HuH-7 (cell line): ENCODE measurements at regions not wholly inside any gene's neighbourhood (a gene's known extent, or its start where the extent isn't known, plus 50 kb on each side); places are given as distances from the start of the nearest gene placed in this dataset.

Source experiments
- DNase-seq: peaks from one replicate; pipeline ENCODE4 v3.0.0; 2011; ENCODE audit warnings: low spot score

- no peak for DNase-seq
Measured at GRCh38 chr18:55778788-55779690, 191.0 kb upstream of the TCF4 start.

- no peak for DNase-seq
Measured at GRCh38 chr18:55777666-55778304, 189.8 kb upstream of the TCF4 start.

- DNase-seq, result no peak
Measured at GRCh38 chr18:55775972-55776371, 188.0 kb upstream of the TCF4 start.

DNA sequence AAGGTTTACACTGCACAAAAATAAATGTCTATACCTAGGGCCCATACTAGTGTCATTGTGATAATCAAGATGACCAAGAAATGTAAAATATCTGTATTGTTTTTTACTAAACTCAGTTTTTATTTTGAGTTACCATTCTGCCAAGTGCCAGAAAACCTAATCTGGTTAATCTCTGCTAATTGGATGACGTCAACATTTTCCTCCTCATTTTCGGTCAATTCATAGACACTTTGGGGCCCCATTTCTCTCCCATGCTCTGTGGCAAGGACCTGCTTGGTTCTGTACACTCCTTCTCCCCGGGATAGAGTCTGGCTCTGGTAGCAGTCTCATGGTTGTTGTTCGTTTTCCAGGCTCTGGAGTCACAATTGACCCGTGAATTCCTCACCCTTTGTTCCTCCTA lies 186.5 kb upstream of the TCF4 start:
- DNase-seq, result no peak

DNA sequence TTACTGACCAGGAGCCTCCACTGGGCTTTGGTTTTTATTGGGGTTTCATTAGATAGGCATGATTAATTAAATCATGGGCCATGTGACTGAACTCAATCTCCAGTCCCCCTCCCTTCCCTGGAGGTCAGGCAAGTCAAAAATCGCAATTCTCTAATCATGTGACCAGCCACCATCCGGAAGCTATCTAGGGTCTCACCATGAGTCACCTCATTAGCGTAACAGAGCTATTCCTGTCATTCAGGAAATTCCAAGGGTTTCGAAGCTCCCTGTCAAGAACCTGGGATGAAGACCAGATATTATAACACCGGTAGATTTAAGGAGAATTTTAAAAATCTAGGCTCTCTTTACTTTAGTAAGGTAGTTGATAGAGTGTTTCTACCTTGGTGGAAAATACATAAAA lies 180.3 kb upstream of the TCF4 start:
- DNase-seq, result no peak

DNA sequence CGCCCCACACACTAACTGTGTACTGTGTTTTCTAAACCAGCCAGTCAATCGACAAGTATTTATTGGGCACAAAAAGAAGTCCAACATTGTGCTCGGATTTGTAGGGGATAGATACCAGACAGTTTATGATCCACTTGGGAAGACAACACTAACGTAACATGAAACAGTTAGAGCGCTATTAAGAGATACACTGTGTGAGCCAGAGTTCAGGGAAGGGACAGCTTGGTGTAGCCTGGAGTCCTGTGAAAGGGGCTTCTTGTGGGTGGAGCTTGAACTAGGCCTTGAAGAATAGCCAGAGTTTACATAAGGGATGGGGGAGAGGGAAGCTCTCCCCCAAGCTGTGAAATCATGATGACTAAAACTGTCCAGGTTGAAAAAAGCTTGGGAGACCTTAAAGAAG lies 176.4 kb upstream of the TCF4 start:
- DNase-seq, result no peak

DNA sequence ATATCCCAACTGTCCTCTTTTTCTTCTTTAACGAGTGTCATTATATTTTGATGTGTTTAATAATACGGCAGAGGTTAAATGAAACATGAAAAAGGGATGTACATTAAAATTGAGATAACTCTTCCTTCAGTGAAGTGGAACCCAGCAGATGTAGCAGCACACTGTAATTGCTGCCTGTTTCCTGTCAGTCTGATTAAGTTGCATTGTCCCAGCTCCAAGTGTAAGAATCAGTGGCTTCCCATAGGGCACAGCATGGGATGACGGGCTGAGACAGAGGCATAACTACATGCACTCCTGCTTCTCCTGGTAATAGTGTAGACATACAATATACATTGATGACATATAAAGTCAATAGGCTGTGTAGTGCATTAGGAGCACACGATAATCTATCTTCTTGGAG lies 175.8 kb upstream of the TCF4 start:
- DNase-seq, result no peak

- DNase-seq, result no peak
Measured at GRCh38 chr18:55763298-55763697, 175.3 kb upstream of the TCF4 start.

DNA sequence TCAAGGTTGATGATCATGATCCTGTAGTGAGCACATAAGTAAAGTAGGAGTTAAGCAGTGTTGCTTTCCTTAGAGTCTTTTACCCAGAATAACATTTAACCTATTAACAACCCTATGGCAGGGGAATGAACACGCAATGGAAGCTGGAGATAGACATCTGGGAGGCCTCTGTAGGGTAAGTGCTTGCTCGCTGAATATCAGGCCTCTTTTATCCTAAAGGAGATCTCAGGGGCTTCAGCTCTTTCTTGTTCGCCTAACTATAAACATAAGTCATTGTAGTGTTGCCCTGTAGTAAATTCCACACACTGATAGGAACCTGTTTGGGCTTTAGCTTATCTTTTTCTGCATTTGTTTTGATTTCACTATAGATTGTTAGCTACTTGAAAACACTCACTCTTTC lies 174.4 kb upstream of the TCF4 start:
- no peak for DNase-seq

- no peak for DNase-seq
Measured at GRCh38 chr18:55753643-55754263, 165.8 kb upstream of the TCF4 start.

- DNase-seq, result no peak
Measured at GRCh38 chr18:55751476-55751875, 163.5 kb upstream of the TCF4 start.

- DNase-seq, result peak; percentile 8
Measured at GRCh38 chr18:55748227-55748738, 160.3 kb upstream of the TCF4 start.

- no peak for DNase-seq
Measured at GRCh38 chr18:55744206-55744605, 156.2 kb upstream of the TCF4 start.

DNA sequence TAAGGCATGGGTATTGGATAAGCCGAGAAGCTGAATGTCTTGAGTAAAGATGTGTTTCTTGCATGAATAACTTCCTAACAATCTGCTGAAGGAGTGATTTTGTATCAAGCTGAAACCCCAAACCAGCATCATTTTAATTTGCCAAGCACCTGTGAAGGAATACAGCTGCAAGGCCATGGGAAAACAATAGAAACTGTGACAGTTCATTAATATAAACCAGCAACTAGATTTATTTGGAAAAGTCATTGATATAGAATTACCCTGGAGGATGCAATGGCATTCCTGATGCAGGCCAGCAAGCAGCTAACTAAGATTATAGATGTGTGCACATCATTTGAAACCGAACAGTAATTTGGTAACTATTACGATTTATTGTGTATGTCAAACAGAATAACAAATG lies 155.7 kb upstream of the TCF4 start:
- DNase-seq, result no peak

- no peak for DNase-seq
Measured at GRCh38 chr18:55743133-55743532, 155.1 kb upstream of the TCF4 start.

GRCh38 chr18:55739488-55739887 lies 151.5 kb upstream of the TCF4 start:
- DNase-seq, result no peak

GRCh38 chr18:55738483-55739114 lies 150.6 kb upstream of the TCF4 start:
- DNase-seq, result no peak

- DNase-seq, result no peak
Measured at GRCh38 chr18:55737781-55738468, 149.9 kb upstream of the TCF4 start.

DNA sequence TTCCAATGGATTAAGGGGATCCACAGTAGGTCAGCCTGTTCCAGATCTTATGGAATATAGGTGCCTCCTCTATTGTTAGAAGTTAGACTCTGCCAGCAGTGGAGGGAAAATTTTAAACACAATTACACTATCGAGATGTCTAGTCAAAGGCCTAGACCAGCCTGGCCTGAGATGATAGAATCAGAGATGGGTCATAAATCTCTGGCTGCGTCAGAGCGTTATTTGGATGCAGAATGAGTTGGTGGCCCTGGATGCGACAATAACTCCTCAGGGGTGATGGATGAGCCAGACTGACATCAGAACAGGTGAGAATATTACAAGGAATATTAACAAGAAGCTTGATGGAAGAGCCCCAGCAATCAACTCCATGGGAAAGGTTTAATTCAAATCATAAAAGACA lies 149.3 kb upstream of the TCF4 start:
- no peak for DNase-seq

DNA sequence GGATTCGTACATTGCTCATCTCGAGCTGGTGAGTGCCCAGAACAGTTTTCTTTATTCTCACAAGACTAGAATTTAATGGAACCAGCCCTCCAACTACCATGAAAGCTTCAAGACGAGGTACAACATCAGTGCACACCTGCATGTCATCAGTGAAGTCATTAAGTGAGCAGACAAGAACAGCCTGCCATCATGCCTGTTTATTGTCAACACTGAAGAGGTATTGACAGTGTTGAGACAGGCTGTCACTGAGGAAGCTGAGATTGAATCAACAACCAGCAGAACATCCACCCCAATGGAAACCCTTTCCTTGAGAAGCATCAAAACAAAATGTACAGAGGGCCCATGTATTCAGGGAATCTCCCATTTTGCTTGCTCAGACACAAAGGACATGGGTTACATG lies 148.0 kb upstream of the TCF4 start:
- no peak for DNase-seq

GRCh38 chr18:55735199-55735855 lies 147.3 kb upstream of the TCF4 start:
- DNase-seq, result no peak
